ES-I3 (cell line): ENCODE measurements at regions not wholly inside any gene's neighbourhood (a gene's known extent, or its start where the extent isn't known, plus 50 kb on each side); places are given as distances from the start of the nearest gene placed in this dataset.

ENCODE experiments used
- H3K36me3 ChIP-seq: 2 replicates; pipeline ENCODE4 v1.6.1; 2013; ENCODE audit warnings: mild to moderate bottlenecking, low read length, control low read depth, moderate library complexity; ENCODE audit not compliant: insufficient read depth
- H3K4me1 ChIP-seq: 2 replicates; pipeline ENCODE4 v1.6.1; 2013; ENCODE audit warnings: mild to moderate bottlenecking, control low read depth, low read length; ENCODE audit not compliant: insufficient read depth
- H3K9ac ChIP-seq: 2 replicates; pipeline ENCODE4 v1.6.1; 2013; ENCODE audit warnings: low read depth, mild to moderate bottlenecking, low read length, moderate library complexity
- H3K9me3 ChIP-seq: 2 replicates; pipeline ENCODE4 v1.6.1; 2013; ENCODE audit warnings: mild to moderate bottlenecking, low read length, moderate library complexity; ENCODE audit not compliant: control insufficient read depth, insufficient read depth

- H3K9me3 ChIP-seq = no peaks in the 10 kb centered on the region; the same call in 1 of the 2 replicates
- no peaks in the 10 kb centered on the region for H3K4me1 ChIP-seq
- H3K9ac ChIP-seq = no peak overlapping the region
- no peaks in the 10 kb centered on the region for H3K36me3 ChIP-seq
Observed at GRCh38 chr11:103850419-103851165, 185.8 kb upstream of the DDI1 start.

- no peaks in the 10 kb centered on the region for H3K4me1 ChIP-seq
- H3K9ac ChIP-seq = no peak overlapping the region
- no peaks in the 10 kb centered on the region; the same call in 1 of the 2 replicates for H3K9me3 ChIP-seq
- H3K36me3 ChIP-seq = no peaks in the 10 kb centered on the region
Observed at GRCh38 chr11:103851166-103851651, 185.2 kb upstream of the DDI1 start.
